ENCODE measurements at regions not wholly inside any gene's neighbourhood (a gene's known extent, or its start where the extent isn't known, plus 50 kb on each side); places are given as distances from the start of the nearest gene placed in this dataset.

DNA sequence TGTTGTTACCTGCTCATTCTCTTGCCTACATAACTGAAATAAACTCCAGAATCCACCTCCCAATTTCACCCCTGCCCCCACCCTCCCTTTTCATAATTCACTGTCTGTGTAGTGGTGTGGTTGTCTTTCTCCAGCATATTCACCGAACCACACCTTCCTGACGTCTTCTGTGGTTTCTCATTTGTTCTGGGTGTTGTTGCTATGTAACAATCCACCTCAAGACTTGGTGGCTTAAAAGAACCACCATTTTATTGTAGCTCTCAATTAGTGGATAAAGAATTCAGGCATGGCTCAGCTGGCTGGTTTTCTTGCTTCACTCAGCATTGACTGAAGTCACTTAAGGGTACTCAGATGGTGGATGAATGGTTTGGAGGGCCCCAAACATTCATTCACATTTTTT lies 229.8 kb downstream of the MAF start:
- ATAC-seq = no peak
- DNase-seq (ENCODE audit: low spot score) = no peak
- Histone ChIP-seq H3K79me2 (replicated peaks; ENCODE audit: insufficient read depth) (no peaks in the 10 kb centered on the region), H3K4me3 (no peak overlapping the region), H3K4me2 (no peak overlapping the region), H3K4me1 (ENCODE audit: insufficient read depth) (no peaks in the 10 kb centered on the region), H3K27me3 (ENCODE audit: insufficient read depth) (no peaks in the 10 kb centered on the region), H3K9me2 (ENCODE audit: insufficient read depth) (peaks cover 12% of the 10 kb centered on the region; the same call in 1 of the 2 replicates), H3F3A (replicated peaks; ENCODE audit: low read depth) (no peaks in the 10 kb centered on the region), H4K20me1 (replicated peaks; ENCODE audit: insufficient read depth) (no peaks in the 10 kb centered on the region), H3K36me3 (ENCODE audit: insufficient read depth) (no peaks in the 10 kb centered on the region), H3K27ac (ENCODE audit: low read depth) (no peak overlapping the region), H2AFZ (no peak overlapping the region)
- Mint-ChIP-seq H3K4me3 (no peak overlapping the region), H3K4me1 (peaks cover 3% of the 10 kb centered on the region; the same call in 1 of the 3 replicates), H3K9me3 (peaks cover 4% of the 10 kb centered on the region; the same call in 2 of the 3 replicates), H3K27ac (no peak overlapping the region), H3K36me3 (ENCODE audit: low read depth) (no peaks in the 10 kb centered on the region; the same call in 2 of the 3 replicates), H3K27me3 (ENCODE audit: insufficient read depth, low read depth, poor library complexity) (peaks cover 3% of the 10 kb centered on the region)
- no peak for TF ChIP-seq STAT1 (IDR thresholded peaks at IDR 0.05; ENCODE audit: unreplicated experiment)
- no peak for TF ChIP-seq NANOG (IDR thresholded peaks at IDR 0.05; ENCODE audit: borderline replicate concordance)
- peak; percentile 76 for TF ChIP-seq ZNF331 (CRISPR knock-in tag; IDR thresholded peaks at IDR 0.05; ENCODE audit: low read depth)
- TF ChIP-seq, protein P1, sequence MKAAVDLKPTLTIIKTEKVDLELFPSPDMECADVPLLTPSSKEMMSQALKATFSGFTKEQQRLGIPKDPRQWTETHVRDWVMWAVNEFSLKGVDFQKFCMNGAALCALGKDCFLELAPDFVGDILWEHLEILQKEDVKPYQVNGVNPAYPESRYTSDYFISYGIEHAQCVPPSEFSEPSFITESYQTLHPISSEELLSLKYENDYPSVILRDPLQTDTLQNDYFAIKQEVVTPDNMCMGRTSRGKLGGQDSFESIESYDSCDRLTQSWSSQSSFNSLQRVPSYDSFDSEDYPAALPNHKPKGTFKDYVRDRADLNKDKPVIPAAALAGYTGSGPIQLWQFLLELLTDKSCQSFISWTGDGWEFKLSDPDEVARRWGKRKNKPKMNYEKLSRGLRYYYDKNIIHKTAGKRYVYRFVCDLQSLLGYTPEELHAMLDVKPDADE (IDR thresholded peaks at IDR 0.05) = no peak

- Histone ChIP-seq H2AFZ (no peak overlapping the region), H3K9me2 (ENCODE audit: insufficient read depth) (peaks cover 16% of the 10 kb centered on the region; the same call in 1 of the 2 replicates), H3K79me2 (replicated peaks; ENCODE audit: insufficient read depth) (no peaks in the 10 kb centered on the region), H3K36me3 (ENCODE audit: insufficient read depth) (no peaks in the 10 kb centered on the region), H4K20me1 (replicated peaks; ENCODE audit: insufficient read depth) (no peaks in the 10 kb centered on the region), H3K27ac (ENCODE audit: low read depth) (no peak overlapping the region), H3F3A (replicated peaks; ENCODE audit: low read depth) (no peaks in the 10 kb centered on the region), H3K4me2 (no peak overlapping the region), H3K4me3 (no peak overlapping the region), H3K4me1 (ENCODE audit: insufficient read depth) (no peaks in the 10 kb centered on the region), H3K27me3 (ENCODE audit: insufficient read depth) (no peaks in the 10 kb centered on the region)
- peaks cover 4% of the 10 kb centered on the region; the same call in 1 of the 3 replicates for H3K9me3 Mint-ChIP-seq
- peaks cover 3% of the 10 kb centered on the region; the same call in 1 of the 3 replicates for H3K4me1 Mint-ChIP-seq
- H3K36me3 Mint-ChIP-seq (ENCODE audit: low read depth) = no peaks in the 10 kb centered on the region; the same call in 2 of the 3 replicates
- no peaks in the 10 kb centered on the region for H3K27me3 Mint-ChIP-seq (ENCODE audit: insufficient read depth, low read depth, poor library complexity)
- DNase-seq (ENCODE audit: low spot score) (no peak), ATAC-seq (no peak)
- H3K4me3 Mint-ChIP-seq = no peak overlapping the region
- TF ChIP-seq JUNB (IDR thresholded peaks at IDR 0.05; ENCODE audit: unreplicated experiment) = no peak
- TF ChIP-seq EZH2 (IDR thresholded peaks at IDR 0.05; ENCODE audit: low read depth, unreplicated experiment) = no peak
- TF ChIP-seq POLR2AphosphoS5 (IDR thresholded peaks at IDR 0.05; ENCODE audit: low read depth) = no peak
- no peak overlapping the region for H3K27ac Mint-ChIP-seq
These were observed 230.7 kb downstream of the MAF start for GRCh38 chr16:79369796-79370195.

DNA sequence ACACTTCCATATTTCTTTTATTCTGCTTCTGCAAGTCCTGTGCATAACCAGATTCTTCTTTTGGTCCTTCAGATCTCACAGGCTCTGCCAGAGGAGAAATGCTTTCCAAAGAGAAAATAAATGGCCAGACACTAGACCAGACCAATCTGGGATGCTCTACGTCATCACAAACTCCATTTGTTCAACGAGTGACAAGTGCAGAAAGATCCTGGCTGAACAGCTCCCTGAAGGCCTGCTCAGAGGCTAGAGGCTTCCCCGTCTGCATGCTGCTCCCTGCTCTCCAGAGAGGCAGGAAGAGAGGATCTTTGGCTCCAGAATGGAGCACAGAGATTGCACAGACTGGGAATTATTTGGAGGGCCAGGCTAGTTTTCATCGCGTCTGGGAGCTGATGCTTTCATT lies 232.7 kb downstream of the MAF start:
- H3K4me1 Mint-ChIP-seq = peaks cover 3% of the 10 kb centered on the region; the same call in 1 of the 3 replicates
- DNase-seq (ENCODE audit: low spot score) (no peak), ATAC-seq (no peak)
- H3K36me3 Mint-ChIP-seq (ENCODE audit: low read depth) = no peaks in the 10 kb centered on the region; the same call in 2 of the 3 replicates
- peaks cover 4% of the 10 kb centered on the region; the same call in 2 of the 3 replicates for H3K9me3 Mint-ChIP-seq
- Histone ChIP-seq H2AFZ (no peak overlapping the region), H3K4me3 (no peak overlapping the region), H3K9me2 (ENCODE audit: insufficient read depth) (peaks cover 24% of the 10 kb centered on the region), H4K20me1 (replicated peaks; ENCODE audit: insufficient read depth) (no peaks in the 10 kb centered on the region), H3K79me2 (replicated peaks; ENCODE audit: insufficient read depth) (no peaks in the 10 kb centered on the region), H3K27ac (ENCODE audit: low read depth) (no peak overlapping the region), H3F3A (replicated peaks; ENCODE audit: low read depth) (no peaks in the 10 kb centered on the region), H3K4me1 (ENCODE audit: insufficient read depth) (no peaks in the 10 kb centered on the region), H3K36me3 (ENCODE audit: insufficient read depth) (no peaks in the 10 kb centered on the region), H3K4me2 (no peak overlapping the region), H3K27me3 (ENCODE audit: insufficient read depth) (no peaks in the 10 kb centered on the region)
- H3K4me3 Mint-ChIP-seq = no peak overlapping the region
- H3K27ac Mint-ChIP-seq = no peak overlapping the region
- H3K27me3 Mint-ChIP-seq (ENCODE audit: insufficient read depth, low read depth, poor library complexity) = no peaks in the 10 kb centered on the region
- no peak for TF ChIP-seq EZH2phosphoT487 (IDR thresholded peaks at IDR 0.05; ENCODE audit: unreplicated experiment)
- no peak for TF ChIP-seq REST (IDR thresholded peaks at IDR 0.05; ENCODE audit: unreplicated experiment)
- TF ChIP-seq, protein P1 (IDR thresholded peaks at IDR 0.05) = no peak
- TF ChIP-seq STAT1 (IDR thresholded peaks at IDR 0.05; ENCODE audit: unreplicated experiment) = no peak
- TF ChIP-seq CREB1 (CRISPR knock-in tag; IDR thresholded peaks at IDR 0.05; ENCODE audit: low read depth) = no peak
- no peak for TF ChIP-seq JUNB (IDR thresholded peaks at IDR 0.05; ENCODE audit: unreplicated experiment)
- no peak for TF ChIP-seq POLR2AphosphoS5 (IDR thresholded peaks at IDR 0.05; ENCODE audit: low read depth)
- no peak for TF ChIP-seq EZH2 (IDR thresholded peaks at IDR 0.05; ENCODE audit: low read depth, unreplicated experiment)
- TF ChIP-seq CTCF (conservative IDR thresholded peaks at IDR 0.05; ENCODE audit: low read depth in 2 of 2) = no peak
